ENCODE measurements at regions not wholly inside any gene's neighbourhood (a gene's known extent, or its start where the extent isn't known, plus 50 kb on each side); places are given as distances from the start of the nearest gene placed in this dataset.
"Not testable (repeated sequence)": the region's sequence is repeated elsewhere in the genome, so short reads cannot be mapped to it uniquely, and the experiment has no call there.

DNA sequence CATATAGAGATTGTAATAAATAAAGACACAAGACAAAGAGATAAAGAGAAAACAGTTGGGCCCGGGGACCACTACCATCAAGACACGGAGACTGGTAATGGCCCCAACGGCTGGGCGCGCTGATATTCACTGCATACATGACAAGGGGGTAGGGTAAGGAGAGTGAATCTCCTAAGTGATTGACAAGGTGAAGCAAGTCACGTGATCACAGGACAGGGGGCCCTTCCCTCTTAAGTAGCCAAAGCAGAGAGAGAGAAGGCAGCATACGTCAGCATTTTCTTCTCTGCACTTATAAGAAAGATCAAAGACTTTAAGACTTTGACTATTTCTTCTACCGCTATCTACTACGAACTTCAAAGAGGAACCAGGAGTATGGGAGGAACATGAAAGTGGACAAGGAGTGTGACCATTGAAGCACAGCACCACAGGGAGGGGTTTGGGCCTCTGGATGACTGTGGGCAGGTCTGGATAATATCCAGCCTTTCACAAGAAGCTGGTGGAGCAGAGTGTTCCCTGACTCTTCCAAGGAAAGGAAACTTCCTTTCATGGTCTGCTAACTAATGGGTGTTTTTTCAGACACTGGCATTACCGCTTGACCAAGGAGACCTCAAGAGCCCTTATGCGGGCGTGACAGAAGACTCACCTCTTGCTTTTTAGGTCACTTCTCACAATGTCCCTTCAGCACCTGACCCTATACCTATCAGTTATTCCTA lies 75.6 kb downstream of the MRPL39 start:
- not testable (repeated sequence) for DNase-seq

DNA sequence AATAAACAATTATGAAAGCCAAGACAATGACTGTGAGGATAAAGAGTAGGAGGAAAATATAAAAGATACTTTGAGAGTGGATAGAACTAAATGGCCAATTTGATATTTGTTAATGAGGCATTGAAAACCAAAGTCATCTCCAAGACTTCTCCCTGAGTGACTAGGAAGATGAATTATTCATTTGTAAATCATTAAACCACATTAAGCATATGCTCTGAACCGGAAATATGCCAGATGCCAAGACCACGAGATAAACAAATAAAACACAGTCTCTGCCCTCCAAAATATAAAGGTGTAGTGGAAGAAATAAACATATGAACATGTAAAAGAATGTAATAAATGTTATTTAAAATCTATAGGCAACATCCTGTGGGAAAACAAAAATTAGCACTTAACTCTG lies 78.8 kb downstream of the MRPL39 start:
- no peak for DNase-seq

DNA sequence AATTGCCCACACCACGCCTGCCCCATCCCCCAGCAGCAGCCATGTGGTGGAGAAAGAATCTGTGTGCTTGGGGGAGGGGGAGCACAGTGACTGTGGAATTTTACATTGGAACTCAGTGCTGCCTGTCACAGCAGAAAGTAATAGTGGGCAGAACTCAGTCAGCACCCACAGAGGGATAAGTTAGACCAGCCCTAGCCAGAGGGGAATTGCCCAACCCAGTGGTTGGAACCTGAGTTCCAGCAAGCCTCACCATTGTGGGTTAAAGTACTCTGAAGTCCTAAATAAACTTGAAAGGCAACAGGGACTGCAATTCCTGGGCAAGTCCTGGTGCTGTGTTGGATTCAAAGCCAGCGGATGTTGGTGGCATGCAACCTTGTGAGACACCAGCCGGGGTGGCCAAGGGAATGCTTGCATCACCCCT lies 88.8 kb downstream of the MRPL39 start:
- no peak for DNase-seq

DNA sequence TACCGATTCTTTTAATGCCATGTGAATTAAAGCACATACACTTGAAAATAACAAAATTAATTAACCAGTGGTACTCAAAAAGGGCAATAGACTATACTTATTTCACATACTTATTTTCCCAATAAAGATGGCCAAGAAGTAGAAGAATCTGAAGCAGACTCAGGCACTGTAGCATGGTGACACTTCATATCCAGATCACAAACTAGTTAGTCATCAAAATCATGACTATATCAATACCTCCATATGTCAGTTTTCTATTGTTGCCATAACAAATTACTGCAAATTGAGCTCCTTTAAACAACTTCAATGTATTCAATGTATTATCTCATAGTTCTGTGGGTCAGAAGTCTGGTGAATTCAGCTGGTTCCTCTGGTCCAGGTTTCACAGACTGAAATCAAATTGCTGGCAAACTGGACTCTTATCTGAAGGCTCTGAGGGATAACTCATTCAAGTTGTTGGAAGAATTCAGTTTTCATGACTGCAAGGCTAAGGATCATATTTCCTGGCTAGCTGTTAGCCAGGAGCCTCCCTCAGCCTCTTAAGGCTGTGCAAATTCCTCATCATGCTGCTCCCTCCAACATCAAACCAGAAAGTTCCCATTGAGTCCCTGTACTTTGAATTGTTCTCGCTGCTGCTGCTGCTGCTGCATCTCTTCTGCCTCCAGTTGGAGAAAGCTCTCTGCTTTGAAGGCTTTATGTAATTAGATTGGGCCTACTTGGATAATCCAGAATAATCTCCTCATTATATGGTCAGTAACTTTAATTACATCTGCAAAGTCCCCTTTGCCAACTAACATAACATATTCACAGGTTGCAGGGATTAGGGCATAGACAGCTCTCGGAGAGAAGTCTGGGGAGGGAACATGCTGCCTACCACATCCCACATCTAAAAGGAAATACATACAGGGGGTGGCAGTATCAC lies 91.5 kb downstream of the MRPL39 start:
- no peak for DNase-seq

DNA sequence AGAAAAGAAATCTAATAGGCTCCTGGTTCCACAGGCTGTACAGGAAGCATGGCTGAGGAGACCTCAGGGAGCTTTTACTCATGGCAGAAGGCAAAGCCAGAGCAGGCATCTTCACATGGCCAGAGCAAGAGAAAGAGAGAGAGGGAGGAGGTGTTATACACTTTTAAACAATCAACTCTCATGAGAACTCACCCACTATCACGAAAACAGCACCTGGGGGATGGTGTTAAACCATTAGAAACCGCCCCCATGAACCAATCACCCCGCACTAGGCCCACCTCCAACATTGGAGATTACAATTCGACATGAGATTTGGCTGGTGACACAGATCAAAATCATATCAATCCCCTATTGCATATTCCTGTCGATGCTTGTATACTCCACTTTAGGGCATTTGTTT lies 93.5 kb downstream of the MRPL39 start:
- DNase-seq, result no peak

DNA sequence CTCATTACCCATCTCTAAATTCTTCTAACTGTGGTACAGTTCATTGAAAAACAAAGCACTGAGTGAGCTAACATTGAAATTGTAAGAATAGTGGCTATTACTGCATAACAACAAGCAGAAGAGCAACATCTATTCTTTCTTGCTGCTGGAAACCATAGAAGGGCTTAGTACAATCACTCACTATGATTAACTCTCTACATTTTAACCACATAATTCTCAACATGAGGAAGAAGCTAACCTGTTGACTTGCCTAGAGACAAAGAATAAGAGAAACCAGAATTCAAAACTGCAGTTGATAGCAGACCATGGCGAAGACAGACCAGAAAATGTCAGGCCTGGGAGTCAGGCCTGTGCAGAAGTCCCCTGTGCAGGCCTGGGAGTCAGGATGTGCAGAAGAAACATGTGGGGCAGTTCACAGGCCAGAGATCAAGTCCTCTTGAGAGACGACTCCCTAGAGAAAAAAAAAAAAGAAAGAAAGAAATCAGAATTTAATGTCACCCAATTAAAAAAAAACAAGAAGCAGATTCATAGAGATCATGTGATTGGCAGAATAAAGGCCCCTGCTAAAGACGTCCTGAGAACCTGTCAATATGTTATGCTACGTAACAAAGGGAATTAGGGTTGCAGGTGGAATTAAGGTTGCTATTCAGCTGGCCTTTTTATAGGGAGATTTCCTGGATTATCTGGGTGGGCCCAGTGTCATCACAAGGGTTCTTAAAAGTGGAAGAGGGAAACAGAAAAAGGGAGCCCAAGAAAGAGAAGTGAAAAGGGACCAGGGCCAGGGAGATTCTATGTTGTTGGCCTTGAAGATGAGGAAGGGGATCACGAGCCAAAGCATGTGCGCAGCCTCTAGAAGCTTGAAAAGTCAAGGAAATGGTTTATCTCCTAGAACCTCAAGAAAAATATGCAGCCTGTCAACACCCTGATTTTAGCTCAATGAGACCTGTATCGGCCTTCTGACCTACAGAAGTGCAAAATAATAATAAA lies 94.9 kb downstream of the MRPL39 start:
- DNase-seq, result no peak

DNA sequence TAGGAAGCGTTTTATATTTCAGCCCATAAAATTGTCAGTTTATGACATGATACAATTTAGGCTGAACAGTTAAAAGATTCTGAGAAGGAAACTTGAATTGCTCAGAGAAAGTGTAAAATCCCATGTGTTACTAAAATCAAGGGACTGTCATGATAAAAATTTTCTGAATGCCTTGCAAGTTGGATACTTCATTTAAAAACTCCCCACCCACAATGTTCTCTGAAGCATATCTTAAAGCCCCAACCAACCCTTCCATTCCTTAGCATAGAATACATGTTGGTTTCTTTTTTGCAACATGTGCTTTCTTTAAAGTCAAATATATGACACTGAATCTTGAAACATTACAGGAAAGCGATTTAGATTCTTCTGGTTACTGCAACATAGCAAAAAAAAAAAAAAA lies 97.4 kb downstream of the MRPL39 start:
- no peak for DNase-seq

DNA sequence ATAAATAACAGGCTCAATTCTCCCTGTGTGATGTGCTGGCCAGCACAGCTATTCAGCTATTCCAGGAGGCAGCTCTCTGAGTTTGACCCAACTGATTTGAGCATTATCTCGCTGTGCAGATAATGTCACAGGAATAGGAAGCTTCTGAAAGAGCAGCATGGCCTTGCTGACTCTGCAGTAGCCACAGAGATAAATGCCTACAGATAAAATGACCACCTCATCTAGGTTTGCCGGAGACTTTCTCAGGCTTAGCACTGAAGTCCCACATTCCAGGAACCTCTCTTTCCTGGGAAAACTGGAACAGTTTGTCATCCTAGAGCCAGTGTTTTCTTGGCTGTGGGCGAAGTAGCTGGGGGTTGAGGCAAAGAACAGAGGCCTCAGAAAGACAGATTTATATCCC lies 98.9 kb downstream of the MRPL39 start:
- DNase-seq, result no peak

DNA sequence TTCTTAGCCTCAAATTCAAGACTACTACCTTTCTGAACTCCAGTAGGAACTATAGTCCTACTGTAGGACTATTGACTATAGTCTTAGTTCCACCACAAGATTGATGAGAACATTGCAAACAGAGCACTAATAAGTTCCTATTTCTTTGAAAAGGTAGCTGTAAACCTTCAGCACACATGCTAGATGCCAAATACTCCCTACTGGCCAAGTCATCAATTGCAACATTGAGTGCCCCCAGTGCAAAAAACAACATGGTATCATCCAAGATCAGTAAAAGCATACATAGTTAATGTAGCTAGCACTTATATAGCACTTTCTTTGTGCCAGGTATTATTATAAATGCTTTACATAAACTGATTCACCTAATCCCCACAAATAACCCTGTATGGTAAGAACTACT lies 99.8 kb downstream of the MRPL39 start:
- no peak for DNase-seq

DNA sequence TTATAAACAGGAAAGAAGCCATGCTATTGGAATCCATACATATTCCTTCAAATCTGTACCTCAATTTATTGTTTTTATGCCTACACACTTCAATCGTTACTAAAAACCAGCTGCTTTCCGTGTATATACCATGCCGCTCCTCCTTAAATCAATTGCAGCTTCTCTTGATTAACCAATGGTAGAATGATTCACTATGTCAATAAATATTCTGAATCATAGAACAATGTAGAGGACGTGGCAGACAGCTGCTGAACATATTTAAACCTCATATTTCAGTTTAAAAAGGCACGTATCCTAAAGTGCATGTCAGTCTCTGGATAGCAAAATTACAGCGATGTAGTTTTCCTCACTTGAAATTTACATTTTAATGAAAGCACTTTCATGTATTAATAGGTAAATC lies 100.4 kb downstream of the MRPL39 start:
- no peak for DNase-seq

DNA sequence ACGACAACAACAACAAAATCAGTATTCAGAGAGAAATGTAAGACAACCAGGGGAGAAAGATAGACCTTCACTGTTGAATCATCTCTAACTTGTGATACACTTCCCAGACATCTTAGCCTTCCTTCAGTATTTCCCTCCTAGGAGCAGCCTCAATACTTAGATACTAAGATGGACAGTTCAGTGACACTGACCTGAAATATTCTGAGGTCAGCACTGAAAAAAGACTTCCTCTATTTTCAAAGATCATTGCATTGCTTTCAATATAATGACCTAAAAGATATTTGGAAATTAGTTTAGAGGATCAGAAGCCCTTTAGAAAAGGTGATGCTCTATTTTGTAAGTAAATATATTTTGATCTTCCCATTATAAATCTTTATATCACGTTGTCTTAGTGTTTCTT lies 101.0 kb downstream of the MRPL39 start:
- DNase-seq, result no peak

DNA sequence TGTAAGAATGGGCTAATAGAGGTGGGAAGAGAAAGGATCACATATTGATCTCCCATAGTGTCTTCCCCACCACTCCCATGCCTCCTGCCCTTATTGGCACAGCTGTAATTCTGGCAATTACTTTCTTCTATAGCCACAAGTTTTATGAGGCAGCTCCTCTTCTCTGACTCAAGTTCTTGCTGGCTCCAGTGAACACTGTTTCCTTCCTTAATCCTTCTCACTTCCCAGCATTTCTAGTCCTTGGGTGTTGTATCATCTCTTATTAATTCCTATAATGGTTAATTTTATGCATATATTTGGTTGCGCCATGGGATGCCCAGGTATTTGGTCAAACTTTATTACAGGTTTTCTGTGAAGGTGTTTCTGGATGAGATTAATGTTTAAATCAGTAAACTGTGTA lies 103.3 kb downstream of the MRPL39 start:
- no peak for DNase-seq

DNA sequence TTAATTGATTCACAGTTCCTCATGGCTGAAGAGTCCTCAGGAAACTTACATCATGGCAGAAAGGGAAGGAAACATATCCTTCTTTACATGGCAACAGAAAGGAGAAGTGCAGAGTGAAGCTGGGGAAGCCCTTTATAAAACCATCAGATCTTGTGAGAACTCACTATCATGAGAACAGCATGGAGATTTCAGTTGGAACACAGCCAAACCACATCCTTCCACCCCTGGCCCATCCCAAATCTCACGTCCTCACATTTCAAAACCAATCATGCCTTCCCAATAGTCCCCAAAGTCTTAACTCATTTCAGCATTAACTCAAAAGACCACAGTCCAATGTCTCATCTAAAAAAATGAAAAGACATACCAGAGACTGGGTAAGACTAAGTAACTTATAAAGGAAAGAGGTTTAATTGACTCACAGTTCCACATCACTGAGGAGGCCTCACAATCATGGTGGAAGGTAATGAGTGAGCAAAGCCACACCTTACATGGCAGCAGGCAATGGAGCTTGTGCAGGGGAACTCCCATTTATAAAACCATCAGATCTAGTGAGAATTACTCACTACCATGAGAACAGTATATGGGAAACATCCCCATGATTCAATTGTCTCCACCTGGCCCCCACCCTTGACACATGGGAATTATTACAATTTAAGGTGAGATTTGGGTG lies 105.2 kb downstream of the MRPL39 start:
- peak; percentile 4 for DNase-seq

DNA sequence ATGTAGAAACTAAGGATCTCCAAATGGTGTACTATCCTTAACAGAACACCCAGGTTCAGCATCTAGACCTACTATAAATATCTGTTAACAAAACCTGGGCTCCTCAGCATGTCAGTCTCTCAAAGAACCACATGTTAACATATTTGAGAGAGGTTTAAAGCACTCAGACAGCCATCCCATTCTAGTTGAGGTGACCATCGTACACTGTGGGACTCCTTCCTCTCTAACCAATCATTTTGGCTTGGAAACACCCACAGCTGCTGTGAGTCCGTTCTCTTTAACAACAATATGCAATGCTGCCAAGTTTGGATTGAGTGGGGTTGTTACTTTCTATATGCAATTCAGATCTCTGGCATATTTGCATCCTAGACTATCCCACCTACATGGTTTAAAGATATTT lies 105.8 kb downstream of the MRPL39 start:
- no peak for DNase-seq

DNA sequence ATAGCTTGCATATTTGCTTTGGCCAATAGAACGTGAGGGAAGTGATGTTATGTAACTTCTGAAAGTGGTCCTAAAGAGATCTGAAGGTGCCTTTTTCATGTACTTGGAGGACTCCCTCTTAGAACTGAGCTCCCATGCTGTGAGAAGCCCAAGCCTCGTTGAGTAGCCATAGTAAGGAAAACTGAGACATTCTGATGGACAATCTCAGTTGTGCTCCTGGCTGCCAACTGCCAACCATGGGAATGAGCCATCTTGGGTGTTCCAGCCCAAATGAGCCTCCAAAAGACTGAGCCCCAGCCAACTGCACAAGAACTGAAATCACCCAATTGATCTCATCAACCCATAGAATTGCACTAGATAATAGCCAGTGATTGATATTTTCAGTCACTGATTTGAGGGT lies 106.7 kb downstream of the MRPL39 start:
- DNase-seq, result no peak

DNA sequence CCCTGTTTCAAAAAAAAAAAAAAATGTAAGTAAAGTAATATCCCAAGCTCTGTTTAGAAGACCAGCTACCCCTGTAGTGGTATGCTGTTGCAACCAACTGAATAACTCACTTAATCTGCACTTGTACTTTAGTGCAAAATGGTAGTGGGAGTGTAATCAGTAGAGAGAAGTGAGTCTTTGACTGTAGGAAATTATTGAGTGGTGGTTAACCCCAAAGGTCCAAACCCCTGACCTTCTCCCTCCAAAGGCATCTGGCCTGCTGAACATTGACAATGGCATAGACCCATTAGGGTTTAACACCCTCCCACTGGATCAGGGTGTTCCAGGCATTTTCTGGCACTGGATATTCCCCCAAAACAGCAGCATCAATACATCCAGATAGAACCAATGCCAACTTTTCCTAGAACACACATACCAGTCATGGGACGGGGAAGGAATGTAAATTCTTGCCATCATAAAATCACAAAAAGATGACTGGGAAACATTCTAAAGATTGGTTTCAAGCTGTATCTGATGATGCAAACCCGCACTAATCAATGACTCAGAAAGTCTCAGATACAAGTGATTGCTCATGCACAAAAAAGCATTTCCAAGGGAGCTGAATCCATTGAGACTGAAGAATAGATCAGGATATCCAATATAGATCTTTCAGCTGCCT lies 110.3 kb downstream of the MRPL39 start:
- DNase-seq, result no peak

DNA sequence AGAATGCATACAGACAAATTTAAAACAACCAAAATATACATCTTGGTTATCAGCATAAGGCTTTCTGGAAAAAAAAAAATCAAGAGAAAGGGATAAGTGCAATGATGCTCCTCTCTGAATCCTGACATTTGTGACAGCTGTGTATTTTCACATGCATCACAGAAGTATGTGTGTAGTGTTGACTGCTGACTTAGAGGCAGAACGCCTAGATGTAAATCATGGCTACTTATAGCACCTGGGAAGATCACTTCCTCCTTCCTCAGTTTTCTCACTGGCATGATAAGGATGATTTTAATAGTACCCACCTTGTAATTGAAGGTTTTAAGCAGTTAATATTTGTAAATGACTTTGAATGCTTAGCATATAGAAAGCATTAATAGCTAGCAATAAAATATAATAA lies 112.5 kb downstream of the MRPL39 start:
- DNase-seq, result no peak

DNA sequence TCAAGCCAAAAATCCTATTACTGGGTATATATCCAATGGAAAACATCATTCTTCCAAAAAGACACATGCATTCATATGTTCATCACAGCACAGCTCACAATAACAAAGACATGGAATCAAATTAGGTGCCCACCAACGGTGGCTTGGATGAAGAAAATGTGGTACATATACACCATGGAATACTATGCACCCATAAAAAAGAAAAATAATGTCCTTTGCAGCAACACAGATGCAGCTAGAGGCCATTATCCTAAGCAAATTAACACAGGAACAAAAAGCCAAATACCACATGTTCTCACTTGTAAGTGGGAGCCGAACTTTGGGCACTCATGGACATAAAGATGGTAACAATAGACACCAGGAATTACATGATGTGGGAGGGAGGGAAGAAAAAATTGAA lies 113.6 kb downstream of the MRPL39 start:
- no peak for DNase-seq

DNA sequence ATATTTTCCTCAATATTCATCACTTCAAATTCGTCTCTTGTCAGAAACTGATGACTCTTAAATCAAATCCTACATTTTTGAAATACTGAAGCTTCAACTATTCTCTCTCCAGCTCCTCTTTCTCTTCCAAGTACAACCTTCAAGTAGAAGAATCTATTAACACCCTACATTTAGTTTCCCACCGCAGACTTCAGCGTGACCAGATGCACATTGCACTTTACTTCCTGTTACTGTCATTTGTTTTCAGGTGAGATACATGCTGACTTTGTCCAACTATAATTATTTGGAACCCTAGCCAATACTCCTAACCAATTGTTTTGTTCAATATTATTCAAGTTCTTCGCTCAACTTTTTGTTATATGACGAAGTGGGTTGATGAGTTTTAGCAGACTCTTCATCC lies 116.0 kb downstream of the MRPL39 start:
- DNase-seq, result no peak

DNA sequence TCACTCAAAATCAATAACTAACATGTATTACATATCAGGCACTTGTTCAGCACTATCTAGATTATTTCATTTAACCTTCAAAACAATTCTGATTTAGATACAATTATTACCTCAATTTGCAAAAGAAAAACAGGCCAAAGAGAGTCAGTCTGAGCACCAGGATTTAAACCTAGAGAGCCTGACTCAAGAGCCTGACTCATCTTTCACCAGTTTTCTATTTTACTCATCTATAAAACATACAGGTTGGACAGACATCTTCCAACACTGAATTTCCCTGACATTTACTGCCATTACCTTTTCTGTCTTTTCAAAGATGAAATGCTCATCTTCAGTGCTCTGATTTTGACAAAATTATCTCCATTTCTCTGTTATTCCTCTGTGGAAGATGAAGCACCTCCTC lies 116.5 kb downstream of the MRPL39 start:
- DNase-seq, result no peak

DNA sequence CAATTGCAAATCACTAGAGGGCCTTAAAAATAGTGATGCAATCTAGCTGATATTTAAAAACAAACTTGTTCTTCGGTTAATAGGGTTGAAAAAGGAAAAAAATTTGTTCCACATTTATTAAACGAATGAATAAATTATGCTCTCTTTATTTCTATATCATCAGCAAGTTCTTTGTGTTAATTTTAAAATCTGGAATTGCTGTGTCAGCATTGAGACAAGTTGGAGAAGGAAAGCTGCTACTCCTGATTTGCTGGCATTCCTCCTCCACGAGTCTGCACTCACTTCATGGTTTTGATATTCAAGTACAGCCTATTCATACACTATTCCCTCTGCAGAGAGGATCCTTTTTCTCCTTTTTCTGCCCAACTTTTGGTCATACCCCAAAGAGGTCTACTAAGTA lies 117.6 kb downstream of the MRPL39 start:
- no peak for DNase-seq

All from muscle of arm (tissue), 1 donor.